WERI-Rb-1 (cell line): ENCODE measurements at regions not wholly inside any gene's neighbourhood (a gene's known extent, or its start where the extent isn't known, plus 50 kb on each side); places are given as distances from the start of the nearest gene placed in this dataset.

ENCODE experiments used
- DNase-seq: peaks from one replicate; pipeline ENCODE4 v3.0.0-alpha.2; 2020
- H3K27ac ChIP-seq: fragments of 250-450 bp; sonication (Bioruptor Pico); 2 replicates; pipeline ENCODE4 v1.5.1; 2020; ENCODE audit warnings: mild to moderate bottlenecking, moderate library complexity
- H3K27me3 ChIP-seq: fragments of 250-450 bp; sonication (Bioruptor Pico); 2 replicates; pipeline ENCODE4 v1.5.1; 2021; ENCODE audit warnings: mild to moderate bottlenecking, low read depth, moderate library complexity; ENCODE audit not compliant: insufficient read depth, severe bottlenecking
- H3K36me3 ChIP-seq: fragments of 250-450 bp; sonication (Bioruptor Pico); 2 replicates; pipeline ENCODE4 v1.5.1; 2020; ENCODE audit warnings: mild to moderate bottlenecking, moderate library complexity
- H3K4me3 ChIP-seq: 2 replicates; pipeline ENCODE4 v1.5.1; 2011; ENCODE audit warnings: low read depth, mild to moderate bottlenecking, control low read depth, low read length
- H3K9me3 ChIP-seq: fragments of 250-450 bp; sonication (Bioruptor Pico); 2 replicates; pipeline ENCODE4 v1.5.1; 2021; ENCODE audit warnings: mild to moderate bottlenecking, moderate library complexity; ENCODE audit not compliant: severe bottlenecking
- TF ChIP-seq, protein P1 (sequence below): IDR thresholded peaks from 2 replicates; pipeline ENCODE4 v1.5.1; 2011; ENCODE audit warnings: low read depth, mild to moderate bottlenecking, control low read depth, inconsistent platforms, low read length

DNA sequence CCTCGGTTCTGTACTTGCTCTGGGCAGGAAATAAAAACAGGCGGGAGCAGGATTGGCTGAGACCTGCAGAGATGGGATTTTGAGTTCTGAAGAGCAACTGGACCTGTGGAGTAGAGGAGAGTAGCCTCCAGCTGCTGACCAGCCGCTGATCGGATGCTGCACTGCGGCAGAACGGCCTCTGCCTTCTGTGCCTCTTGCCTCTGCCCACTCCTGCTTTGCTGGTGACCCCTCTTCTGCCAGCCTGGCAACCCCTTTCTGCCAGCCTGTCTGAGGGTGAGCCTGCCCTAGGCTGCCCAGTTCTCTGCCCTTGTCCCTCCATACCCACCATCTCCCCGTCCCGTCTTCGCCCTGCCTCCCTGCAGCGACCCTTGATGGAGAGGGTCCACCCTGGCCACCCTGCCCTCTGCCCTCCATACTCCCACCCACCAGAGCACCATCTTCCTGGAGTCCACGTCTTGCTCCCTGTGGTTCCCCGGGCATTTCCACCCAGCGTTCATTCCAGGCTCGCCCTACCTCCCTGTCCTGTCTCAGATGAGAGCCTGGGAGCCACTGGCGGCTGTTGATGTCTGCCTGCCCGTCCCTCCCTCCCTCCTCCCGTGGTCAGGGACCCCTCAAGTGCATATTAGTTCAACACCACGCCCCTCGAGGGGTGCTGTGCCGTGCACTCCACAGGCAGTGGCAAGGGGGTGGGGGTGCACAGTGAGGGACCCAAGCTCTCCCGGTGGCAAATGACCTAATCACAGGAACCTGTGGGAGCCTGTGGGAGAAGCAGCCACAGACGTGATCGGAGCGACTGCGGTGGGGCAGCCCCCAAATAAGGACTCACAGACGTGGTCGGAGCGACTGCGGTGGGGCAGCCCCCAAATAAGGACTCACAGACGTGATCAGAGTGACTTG lies 863.3 kb downstream of the TBC1D22A start:
- no peaks in the 10 kb centered on the region for H3K27me3 ChIP-seq
- H3K9me3 ChIP-seq: no peaks in the 10 kb centered on the region

DNA sequence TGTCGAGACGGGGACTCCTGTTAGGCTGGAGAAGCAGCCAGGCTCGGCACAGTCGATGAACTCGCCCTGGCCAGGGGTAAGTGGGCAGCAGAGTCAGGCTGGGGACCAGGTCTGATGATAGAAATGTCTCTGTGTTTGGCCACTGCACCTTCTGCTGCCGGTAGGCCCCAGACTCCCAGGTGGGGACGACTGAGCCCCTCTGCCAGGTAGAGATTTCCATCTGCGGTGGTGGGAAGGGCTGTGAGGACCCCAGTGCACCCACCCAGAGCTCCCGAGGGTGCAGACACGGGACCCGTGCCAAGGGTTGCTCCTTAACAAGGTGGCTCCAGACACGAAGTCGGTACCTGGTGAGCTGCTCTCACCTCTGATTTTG lies 862.5 kb downstream of the TBC1D22A start:
- DNase-seq: no peak
- Histone ChIP-seq H3K36me3 (no peaks in the 10 kb centered on the region), H3K27me3 (no peaks in the 10 kb centered on the region), H3K9me3 (no peaks in the 10 kb centered on the region), H3K4me3 (no peak overlapping the region), H3K27ac (no peak overlapping the region)
- TF ChIP-seq, protein P1, sequence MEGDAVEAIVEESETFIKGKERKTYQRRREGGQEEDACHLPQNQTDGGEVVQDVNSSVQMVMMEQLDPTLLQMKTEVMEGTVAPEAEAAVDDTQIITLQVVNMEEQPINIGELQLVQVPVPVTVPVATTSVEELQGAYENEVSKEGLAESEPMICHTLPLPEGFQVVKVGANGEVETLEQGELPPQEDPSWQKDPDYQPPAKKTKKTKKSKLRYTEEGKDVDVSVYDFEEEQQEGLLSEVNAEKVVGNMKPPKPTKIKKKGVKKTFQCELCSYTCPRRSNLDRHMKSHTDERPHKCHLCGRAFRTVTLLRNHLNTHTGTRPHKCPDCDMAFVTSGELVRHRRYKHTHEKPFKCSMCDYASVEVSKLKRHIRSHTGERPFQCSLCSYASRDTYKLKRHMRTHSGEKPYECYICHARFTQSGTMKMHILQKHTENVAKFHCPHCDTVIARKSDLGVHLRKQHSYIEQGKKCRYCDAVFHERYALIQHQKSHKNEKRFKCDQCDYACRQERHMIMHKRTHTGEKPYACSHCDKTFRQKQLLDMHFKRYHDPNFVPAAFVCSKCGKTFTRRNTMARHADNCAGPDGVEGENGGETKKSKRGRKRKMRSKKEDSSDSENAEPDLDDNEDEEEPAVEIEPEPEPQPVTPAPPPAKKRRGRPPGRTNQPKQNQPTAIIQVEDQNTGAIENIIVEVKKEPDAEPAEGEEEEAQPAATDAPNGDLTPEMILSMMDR: no peak

More for the DNA sequence above, 863.3 kb downstream of the TBC1D22A start:
- Histone ChIP-seq H3K4me3 (no peak overlapping the region), H3K27ac (no peak overlapping the region), H3K36me3 (no peaks in the 10 kb centered on the region)
- TF ChIP-seq, protein P1: no peak
- DNase-seq: no peak

DNA sequence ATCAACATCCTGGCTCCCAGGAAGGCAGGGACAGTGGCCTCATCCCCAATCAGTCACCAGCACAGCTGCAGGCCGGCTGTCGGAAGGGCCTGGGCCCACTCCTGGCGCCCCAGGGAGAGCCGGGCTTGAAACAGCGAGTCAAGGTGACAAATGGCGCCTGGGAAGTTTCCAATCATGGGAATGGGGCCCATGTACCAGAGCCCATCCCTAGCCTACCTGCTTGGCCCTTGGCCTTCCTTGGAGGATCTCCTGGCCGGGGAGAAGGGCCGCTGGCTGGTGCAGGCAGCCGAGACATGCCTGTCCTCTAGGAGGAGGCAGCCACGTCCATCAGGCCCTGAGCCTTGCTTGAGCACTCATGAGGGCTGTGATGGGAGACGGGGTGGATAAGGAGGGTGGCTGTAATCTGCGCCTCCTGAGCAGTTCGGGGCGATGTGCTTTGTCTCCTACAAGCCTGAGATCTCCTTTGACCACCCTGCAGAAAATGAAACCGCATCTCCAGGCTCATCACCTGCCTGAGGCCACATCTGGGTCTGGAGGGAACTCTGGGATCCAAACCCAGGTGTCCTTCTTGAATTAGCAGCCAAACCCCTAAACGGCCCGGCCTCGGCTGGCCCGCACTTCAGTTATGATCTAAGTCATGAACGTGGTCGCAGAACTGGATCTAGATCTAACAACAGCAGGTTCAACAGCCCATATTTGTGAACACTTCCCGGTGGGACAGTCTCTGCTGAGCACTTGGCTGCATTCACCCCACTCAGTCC lies 862.0 kb downstream of the TBC1D22A start:
- Histone ChIP-seq H3K9me3 (no peaks in the 10 kb centered on the region), H3K4me3 (no peak overlapping the region), H3K27me3 (no peaks in the 10 kb centered on the region), H3K36me3 (no peaks in the 10 kb centered on the region), H3K27ac (no peak overlapping the region)
- DNase-seq: no peak
- TF ChIP-seq, protein P1: no peak

DNA sequence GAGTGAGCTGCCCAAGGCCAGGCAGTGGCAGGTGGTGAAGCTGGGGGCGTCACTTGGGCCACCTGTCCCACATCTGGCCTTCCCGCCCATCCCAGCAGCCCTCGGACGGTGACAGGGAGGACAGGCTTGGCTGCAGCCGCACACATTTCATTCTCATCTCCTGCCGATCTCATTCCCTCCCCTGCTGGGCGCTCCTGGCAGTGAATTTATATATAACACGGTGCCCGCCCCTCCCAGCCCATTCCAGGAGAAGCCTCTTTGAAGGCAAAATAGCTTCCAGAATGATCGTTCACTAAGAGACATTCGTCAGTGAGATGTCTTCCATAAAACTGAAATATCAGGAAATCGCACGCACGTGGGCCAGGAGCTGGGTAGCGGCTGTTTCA lies 861.3 kb downstream of the TBC1D22A start:
- DNase-seq: no peak
- Histone ChIP-seq H3K27ac (no peak overlapping the region), H3K27me3 (no peaks in the 10 kb centered on the region), H3K36me3 (no peaks in the 10 kb centered on the region), H3K9me3 (no peaks in the 10 kb centered on the region), H3K4me3 (no peak overlapping the region)
- TF ChIP-seq, protein P1: 0 out of 2 replicates have a peak, but pooled peaks have one; percentile 4

DNA sequence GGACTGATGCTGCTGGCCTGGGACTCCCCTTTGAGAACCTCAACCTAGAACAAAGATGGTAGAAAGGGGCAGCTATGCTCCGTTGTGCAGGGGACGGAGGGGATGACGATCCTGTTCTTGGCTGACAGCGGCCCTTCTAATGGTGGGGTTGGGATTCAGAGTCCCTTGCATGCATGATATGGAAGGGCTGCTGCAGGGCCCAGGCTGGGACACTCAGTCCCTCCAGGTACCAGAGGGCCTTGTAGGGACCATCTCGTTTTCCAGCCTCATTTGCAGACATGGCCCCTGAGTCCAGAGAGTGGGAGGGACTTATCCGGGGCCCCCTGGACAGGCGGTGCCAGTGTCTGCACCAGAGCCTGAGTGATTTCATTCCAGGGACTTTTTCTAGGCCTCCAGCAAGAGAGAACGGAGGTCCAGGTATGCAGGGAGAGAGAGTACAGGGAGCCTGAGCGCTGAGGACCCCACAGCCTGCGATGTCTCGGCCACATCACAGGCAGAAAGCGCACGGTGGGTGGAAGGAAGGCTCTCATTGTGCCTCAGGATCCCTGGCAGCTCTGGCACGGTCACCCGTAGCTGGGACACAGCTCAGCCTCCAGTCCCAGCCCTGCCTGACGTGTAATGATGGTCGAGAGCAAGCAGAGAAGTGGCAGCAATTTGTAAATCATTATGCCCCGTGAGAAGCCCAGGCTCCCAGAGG lies 860.8 kb downstream of the TBC1D22A start:
- H3K27me3 ChIP-seq: no peaks in the 10 kb centered on the region
- TF ChIP-seq, protein P1: no peak
- no peak overlapping the region for H3K27ac ChIP-seq
- no peaks in the 10 kb centered on the region for H3K9me3 ChIP-seq
- H3K4me3 ChIP-seq: no peak overlapping the region
- H3K36me3 ChIP-seq: no peaks in the 10 kb centered on the region
- no peak for DNase-seq
